PC-9 (cell line): ENCODE measurements at regions not wholly inside any gene's neighbourhood (a gene's known extent, or its start where the extent isn't known, plus 50 kb on each side); places are given as distances from the start of the nearest gene placed in this dataset.

Source experiments
- BruUV-seq: library from RNA; stranded (reverse); fragments of 400-500 nt; replicated peaks from 2 replicates; lab custom pipeline; 2021; lab: Mats Ljungman, UMichigan
- CTCF ChIA-PET: fragments of 300-600 bp; sonication (Branson Sonifier 250); formaldehyde crosslinking; loops from one replicate; lab custom pipeline; 2022; ENCODE audit warnings: antibody characterized with exemption; lab: Charles Lee
- POLR2A ChIA-PET: fragments of 300-600 bp; sonication (Branson Sonifier 250); formaldehyde crosslinking; loops from one replicate; lab custom pipeline; 2022; ENCODE audit warnings: antibody characterized with exemption; ENCODE audit not compliant: unreplicated experiment; lab: Charles Lee
- DNase-seq, 2 experiments: peaks; one replicate each; pipeline versions ENCODE4 v3.0.0 to v3.0.0-alpha.2; 2015 to 2022; ENCODE audit warnings: mixed read lengths in 1 of 2
- H2AFZ ChIP-seq: fragments of 200-600 bp; sonication (generic); 2 replicates; pipeline ENCODE4 v1.8.1; 2017; ENCODE audit warnings: antibody characterized with exemption
- H3F3A ChIP-seq: fragments of 200-600 bp; sonication (generic); 2 replicates; pipeline ENCODE4 v1.8.1; 2017; ENCODE audit warnings: antibody characterized with exemption, mild to moderate bottlenecking, low read depth; ENCODE audit not compliant: insufficient read depth
- H3K27ac ChIP-seq: fragments of 200-600 bp; sonication (generic); 2 replicates; pipeline ENCODE4 v1.6.1; 2016; ENCODE audit warnings: mixed run types
- H3K27me3 ChIP-seq: fragments of 200-600 bp; sonication (generic); 2 replicates; pipeline ENCODE4 v1.6.1; 2016; ENCODE audit warnings: low read depth, mixed run types; ENCODE audit not compliant: insufficient read depth
- H3K36me3 ChIP-seq: fragments of 200-600 bp; sonication (generic); 2 replicates; pipeline ENCODE4 v1.6.1; 2016; ENCODE audit warnings: low read depth, mixed run types
- H3K4me1 ChIP-seq: fragments of 200-600 bp; sonication (generic); replicated peaks from 2 replicates; pipeline ENCODE4 v1.6.1; 2016; ENCODE audit warnings: mixed run types; ENCODE audit not compliant: insufficient read depth
- H3K4me2 ChIP-seq: fragments of 200-600 bp; sonication (generic); 2 replicates; pipeline ENCODE4 v1.6.1; 2017; ENCODE audit warnings: mixed run types
- H3K4me3 ChIP-seq: fragments of 200-600 bp; sonication (generic); 2 replicates; pipeline ENCODE4 v1.6.1; 2016; ENCODE audit warnings: mixed run types
- H3K79me2 ChIP-seq: fragments of 200-600 bp; sonication (generic); 2 replicates; pipeline ENCODE4 v1.6.1; 2017; ENCODE audit warnings: low read depth, mixed run types
- H3K9me2 ChIP-seq: fragments of 200-600 bp; sonication (generic); 2 replicates; pipeline ENCODE4 v1.8.1; 2017; ENCODE audit warnings: mild to moderate bottlenecking; ENCODE audit not compliant: insufficient read depth
- H3K9me3 ChIP-seq: fragments of 200-600 bp; sonication (generic); 2 replicates; pipeline ENCODE4 v1.8.1; 2016; ENCODE audit warnings: low read depth; ENCODE audit not compliant: insufficient read depth
- H4K20me1 ChIP-seq: fragments of 200-600 bp; sonication (generic); 2 replicates; pipeline ENCODE4 v1.8.1; 2017; ENCODE audit not compliant: insufficient read depth
- EZH2 ChIP-seq: fragments of 200-600 bp; sonication (generic); IDR thresholded peaks from 2 replicates; pipeline ENCODE4 v1.8.0; 2017; ENCODE audit warnings: antibody characterized with exemption, low read depth
- intact Hi-C: fragments of 100-400 bp; cut with micrococcal nuclease; formaldehyde crosslinking; loops from one replicate; pipeline ENCODE4 v1.10.0; 2022; ENCODE audit not compliant: unreplicated experiment
- TF ChIP-seq, protein P1 (sequence below): fragments of 200-600 bp; sonication (generic); conservative IDR thresholded peaks from 2 replicates; pipeline ENCODE4 v1.6.1; 2017; ENCODE audit warnings: mixed run types, antibody characterized with exemption, mild to moderate bottlenecking, moderate library complexity

DNA sequence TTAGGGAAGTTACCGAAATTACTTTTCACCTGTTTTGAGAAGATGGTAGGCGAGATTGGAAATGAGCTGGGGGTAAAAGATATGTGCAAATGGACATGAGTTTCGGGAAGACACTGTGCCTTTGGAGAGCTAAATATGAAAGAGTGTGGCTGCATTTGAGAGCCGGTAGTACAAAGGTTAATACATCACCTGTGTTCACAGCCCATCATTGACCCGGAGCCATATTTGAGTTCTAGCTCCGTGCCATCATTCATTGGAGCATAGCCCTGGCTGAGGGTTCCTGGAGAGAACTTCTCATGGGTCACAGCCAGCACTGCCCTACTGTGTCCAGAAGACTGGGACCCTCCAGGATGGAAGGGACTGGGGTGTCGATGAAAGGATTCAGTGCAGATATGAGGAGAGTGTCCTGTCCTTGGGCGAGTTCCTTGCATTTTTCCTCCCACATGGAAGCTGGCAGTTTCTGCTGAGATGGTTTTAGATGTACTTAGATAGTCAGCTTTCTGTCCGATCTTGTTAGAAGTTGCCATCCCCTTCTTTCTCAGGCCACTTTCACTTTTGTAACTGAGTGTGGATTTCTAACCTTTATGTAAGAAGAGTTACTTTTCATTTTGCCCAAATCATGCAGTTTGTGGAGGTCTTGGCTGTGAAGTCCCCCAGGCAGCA lies 138.8 kb downstream of the JCAD start:
- Histone ChIP-seq H3K79me2 (no peaks in the 10 kb centered on the region), H3F3A (no peaks in the 10 kb centered on the region), H4K20me1 (no peaks in the 10 kb centered on the region), H2AFZ (no peak overlapping the region), H3K9me2 (no peaks in the 10 kb centered on the region), H3K4me3 (no peak overlapping the region), H3K4me2 (no peak overlapping the region), H3K36me3 (no peaks in the 10 kb centered on the region), H3K27ac (no peak overlapping the region), H3K27me3 (no peaks in the 10 kb centered on the region), H3K9me3 (no peaks in the 10 kb centered on the region), H3K4me1 (no peaks in the 10 kb centered on the region)
- ChIA-PET CTCF (no interaction called here), POLR2A (no interaction called here)
- DNase-seq: no peak
- BruUV-seq: no TSS peak
- intact Hi-C loops: no loop called here
- no peak for TF ChIP-seq EZH2
- TF ChIP-seq, protein P1, sequence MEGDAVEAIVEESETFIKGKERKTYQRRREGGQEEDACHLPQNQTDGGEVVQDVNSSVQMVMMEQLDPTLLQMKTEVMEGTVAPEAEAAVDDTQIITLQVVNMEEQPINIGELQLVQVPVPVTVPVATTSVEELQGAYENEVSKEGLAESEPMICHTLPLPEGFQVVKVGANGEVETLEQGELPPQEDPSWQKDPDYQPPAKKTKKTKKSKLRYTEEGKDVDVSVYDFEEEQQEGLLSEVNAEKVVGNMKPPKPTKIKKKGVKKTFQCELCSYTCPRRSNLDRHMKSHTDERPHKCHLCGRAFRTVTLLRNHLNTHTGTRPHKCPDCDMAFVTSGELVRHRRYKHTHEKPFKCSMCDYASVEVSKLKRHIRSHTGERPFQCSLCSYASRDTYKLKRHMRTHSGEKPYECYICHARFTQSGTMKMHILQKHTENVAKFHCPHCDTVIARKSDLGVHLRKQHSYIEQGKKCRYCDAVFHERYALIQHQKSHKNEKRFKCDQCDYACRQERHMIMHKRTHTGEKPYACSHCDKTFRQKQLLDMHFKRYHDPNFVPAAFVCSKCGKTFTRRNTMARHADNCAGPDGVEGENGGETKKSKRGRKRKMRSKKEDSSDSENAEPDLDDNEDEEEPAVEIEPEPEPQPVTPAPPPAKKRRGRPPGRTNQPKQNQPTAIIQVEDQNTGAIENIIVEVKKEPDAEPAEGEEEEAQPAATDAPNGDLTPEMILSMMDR: no peak

DNA sequence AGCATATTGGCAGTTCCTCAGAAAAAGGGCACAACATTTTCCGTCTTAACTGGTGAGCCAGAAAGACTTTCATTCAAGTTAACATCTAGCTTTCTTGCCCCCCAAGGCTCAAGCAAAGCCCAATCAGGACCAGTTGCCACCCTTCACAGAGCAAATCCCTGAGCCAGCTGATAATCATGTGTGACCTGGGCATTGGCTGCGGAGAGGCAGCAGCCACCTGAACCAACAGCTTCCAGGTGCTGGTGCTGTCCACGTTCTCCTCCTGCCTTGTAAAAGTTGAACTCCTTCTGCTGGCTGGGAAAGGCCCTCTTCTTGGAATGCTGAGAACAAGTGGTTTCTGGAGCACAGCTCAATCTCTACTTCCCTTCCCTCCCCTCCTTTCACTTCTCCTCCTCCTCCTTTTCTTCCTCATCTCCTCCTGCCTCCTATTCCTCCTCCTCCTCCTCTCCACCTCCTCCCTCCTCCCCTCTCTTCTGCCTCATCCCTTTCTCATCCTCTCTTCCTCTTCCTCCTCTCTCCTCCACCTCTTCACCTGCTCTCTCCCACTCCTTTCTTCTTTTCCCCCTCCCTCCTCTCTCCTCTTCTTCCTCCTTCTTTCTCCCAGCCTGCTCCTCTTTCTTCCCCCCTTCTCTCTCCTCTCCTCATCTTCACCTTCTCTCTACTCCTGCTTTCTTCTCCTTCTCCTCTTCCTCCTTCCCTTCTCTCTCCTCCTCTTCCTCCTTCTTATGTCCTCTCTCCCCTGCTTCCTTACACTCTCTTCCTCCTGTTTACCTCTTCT lies 140.6 kb downstream of the JCAD start:
- Histone ChIP-seq H3K9me3 (no peaks in the 10 kb centered on the region), H3K4me2 (no peak overlapping the region), H3K79me2 (no peaks in the 10 kb centered on the region), H3K4me3 (no peak overlapping the region), H3K36me3 (no peaks in the 10 kb centered on the region), H3K27me3 (no peaks in the 10 kb centered on the region), H3K27ac (no peak overlapping the region), H3K9me2 (no peaks in the 10 kb centered on the region), H3F3A (no peaks in the 10 kb centered on the region), H2AFZ (no peak overlapping the region), H3K4me1 (no peaks in the 10 kb centered on the region), H4K20me1 (no peaks in the 10 kb centered on the region)
- no peak for TF ChIP-seq EZH2
- TF ChIP-seq, protein P1: no peak
- intact Hi-C loops: no loop called here
- no TSS peak for BruUV-seq
- no peak for DNase-seq
- ChIA-PET CTCF (interaction anchor here (0.7 kb wide), 1 partner anchor 395 kb away, joined by 3 read pairs; no protein-coding TSS in a partner anchor), POLR2A (no interaction called here)

DNA sequence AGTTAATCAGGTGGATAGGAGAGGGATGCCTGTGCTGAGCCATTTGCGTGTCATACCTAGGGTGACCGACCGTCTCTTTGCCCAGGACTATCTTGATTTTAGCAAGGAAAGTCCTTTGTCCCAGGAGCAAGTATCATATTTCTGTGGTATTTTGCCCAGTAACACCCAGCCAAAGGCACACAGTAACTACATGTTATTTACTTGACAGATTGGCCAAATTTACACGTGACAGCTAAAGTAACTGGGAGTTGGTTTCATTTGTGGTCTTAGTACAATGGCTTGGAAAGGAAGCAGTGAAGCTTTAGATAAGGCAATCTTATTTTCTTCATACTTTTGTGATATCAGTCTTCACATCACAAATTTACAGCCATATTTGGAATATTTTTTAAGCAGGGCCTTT lies 142.1 kb downstream of the JCAD start:
- no peak overlapping the region for H3K27ac ChIP-seq
- no peaks in the 10 kb centered on the region for H3K9me3 ChIP-seq
- H3F3A ChIP-seq: no peaks in the 10 kb centered on the region
- H4K20me1 ChIP-seq: no peaks in the 10 kb centered on the region
- no peaks in the 10 kb centered on the region for H3K27me3 ChIP-seq
- TF ChIP-seq, protein P1: no peak
- TF ChIP-seq EZH2: no peak
- no peak overlapping the region for H3K4me3 ChIP-seq
- no peak overlapping the region for H3K4me2 ChIP-seq
- no peak for DNase-seq
- POLR2A ChIA-PET: no interaction called here
- no peaks in the 10 kb centered on the region for H3K79me2 ChIP-seq
- CTCF ChIA-PET: interaction anchor here (0.7 kb wide), 1 partner anchor 194 kb away, joined by 4 read pairs; no protein-coding TSS in a partner anchor
- no TSS peak for BruUV-seq
- H3K9me2 ChIP-seq: no peaks in the 10 kb centered on the region
- H2AFZ ChIP-seq: no peak overlapping the region
- no peaks in the 10 kb centered on the region for H3K36me3 ChIP-seq
- no peaks in the 10 kb centered on the region for H3K4me1 ChIP-seq
- intact Hi-C loops: no loop called here
